CD4-positive, alpha-beta T cell treated with Interleukin-2 at 100 ng/mL for 4 hours (primary cell): ENCODE measurements at regions not wholly inside any gene's neighbourhood (a gene's known extent, or its start where the extent isn't known, plus 50 kb on each side); places are given as distances from the start of the nearest gene placed in this dataset.

ENCODE experiments used
- DNase-seq: peaks from one replicate; pipeline ENCODE4 v3.0.0-alpha.2; 2020; ENCODE audit warnings: low spot score

DNA sequence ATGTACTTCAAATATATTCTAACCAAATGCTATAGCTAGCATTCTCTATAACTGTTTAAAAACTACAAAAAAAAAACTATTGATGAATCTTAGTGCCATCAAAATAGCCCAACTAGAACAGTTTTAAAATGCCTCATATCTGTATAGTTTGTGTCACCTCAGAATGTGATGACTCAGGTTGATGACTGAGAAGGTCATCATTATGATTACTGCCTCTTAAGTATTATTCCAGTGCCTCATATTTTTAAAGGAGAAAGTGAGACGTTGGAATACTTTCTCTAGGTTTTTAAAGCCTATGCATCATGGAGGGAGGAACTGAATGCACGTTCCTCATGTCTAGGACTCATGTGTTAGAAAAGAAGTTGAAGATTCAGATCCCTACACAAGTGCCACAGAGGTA is 88.2 kb downstream of the TMA16 start:
- DNase-seq: no peak

GRCh38 chr4:163587867-163588266 is 93.4 kb downstream of the TMA16 start:
- DNase-seq: no peak

DNA sequence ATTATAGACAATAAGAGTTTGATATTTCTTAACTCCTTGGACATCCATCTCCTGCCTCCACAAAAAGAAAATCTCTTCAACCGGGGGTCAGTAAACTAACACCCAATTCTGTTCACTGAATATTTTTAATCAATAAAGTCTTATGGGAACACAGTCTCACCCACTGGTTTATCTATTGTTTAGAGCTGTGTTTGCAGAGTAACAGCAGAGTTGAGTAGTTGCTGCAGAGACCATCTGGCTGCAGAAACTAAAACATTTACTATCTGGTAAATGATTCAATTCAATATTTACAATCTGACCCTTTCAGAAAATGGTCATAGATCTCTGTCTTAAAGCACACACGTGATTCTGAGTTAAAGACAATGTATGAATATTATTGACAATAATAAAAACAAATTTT is 94.0 kb downstream of the TMA16 start:
- DNase-seq: no peak

GRCh38 chr4:163590103-163590502 is 95.6 kb downstream of the TMA16 start:
- no peak for DNase-seq

GRCh38 chr4:163590619-163591264 is 96.3 kb downstream of the TMA16 start:
- no peak for DNase-seq

GRCh38 chr4:163591614-163592020 is 97.1 kb downstream of the TMA16 start:
- no peak for DNase-seq

GRCh38 chr4:163592212-163592611 is 97.7 kb downstream of the TMA16 start:
- no peak for DNase-seq

GRCh38 chr4:163595580-163595979 is 101.1 kb downstream of the TMA16 start:
- no peak for DNase-seq

DNA sequence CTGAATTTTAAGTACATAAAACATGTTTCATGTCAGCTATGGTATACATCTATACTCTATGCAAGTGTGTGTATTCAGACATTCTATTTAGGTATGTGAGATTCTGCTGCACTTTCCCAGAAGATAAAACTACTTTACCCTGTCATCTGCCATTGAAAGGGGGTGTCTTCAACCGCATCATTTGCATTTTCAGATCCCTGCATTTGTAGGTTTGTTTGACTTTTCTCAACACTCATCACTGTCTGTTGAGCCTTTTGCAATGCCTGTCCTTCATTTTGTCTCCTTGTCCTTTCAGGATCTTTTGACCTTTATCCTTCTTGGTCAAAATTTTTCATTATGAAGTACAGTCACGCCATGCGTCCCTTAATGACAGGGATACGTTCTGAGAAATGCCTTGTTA is 103.5 kb downstream of the TMA16 start:
- no peak for DNase-seq

- DNase-seq: no peak
These were observed 104.0 kb downstream of the TMA16 start for GRCh38 chr4:163598489-163598888.

GRCh38 chr4:163600727-163601126 is 106.2 kb downstream of the TMA16 start:
- no peak for DNase-seq

DNA sequence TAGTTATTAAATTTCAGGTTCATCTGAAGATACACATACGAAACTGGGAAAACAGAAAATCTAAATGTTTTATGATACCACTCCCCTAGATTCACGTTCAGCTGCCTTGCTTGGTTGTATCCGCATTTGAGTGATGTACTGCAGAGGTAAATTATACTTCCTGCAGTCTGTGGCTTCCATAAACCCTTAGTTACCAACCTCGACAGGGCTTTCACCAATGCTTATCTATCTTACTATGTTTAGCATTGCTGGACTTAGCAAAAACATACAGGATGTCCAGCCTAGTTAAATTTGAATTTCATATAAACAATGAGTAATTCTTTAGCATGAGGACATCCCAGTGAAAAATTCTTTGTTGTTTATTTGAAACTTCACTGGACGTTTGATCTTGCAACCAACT is 108.8 kb downstream of the TMA16 start:
- no peak for DNase-seq

DNA sequence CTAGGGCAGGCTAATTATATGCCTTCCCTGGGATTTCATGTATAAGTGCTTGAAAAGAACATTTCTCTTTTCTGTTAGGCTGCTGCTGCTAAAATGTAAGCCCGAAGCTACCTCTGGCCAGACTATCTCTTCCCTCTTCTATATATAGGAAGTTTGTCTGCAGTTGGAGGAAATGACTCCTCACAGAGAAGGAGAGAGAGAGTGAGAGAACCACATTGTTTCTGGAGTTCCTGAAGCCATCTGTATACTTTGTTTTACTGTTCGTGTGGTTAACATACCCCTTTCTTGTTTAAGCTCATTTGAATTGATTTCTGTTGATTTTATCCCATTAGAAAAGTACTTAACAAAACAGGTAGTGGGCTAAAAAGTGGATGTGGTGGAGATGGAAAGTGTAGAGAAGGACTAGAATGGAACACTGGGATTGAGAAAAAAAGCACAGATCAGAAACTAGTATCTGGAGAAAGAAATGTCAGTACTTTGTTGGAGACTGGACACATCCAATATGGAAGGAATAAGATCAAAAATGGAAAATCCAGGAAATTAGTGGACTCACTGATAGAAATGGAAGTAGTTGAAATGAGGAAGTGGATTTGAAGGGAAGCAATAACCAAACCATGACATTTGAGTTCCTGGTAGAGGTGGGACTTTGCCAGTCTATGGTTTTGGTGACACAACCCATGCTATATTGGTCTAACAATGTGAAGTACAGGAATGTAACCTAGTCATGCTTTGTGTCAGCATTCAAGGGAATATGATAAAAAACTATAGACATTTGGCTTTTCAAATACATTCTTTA is 112.6 kb downstream of the TMA16 start:
- DNase-seq: no peak

DNA sequence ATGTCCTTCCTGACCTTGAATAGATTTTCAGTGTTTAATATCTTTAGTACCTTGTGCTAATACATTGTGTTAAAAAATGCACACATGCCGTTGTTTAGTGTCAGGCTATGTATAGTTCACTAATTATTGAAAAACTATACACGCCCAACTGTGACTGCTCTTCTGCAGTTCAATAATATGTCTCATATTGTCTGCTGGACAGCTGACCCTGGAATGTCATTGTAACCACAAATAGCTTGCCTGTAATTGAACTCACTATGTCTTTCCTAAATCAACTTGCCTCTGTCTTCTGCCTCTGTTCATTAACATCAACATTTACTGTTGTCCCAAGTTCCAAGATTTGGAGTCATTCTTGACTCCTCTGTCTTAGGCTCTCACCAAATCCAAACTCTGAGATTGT is 114.5 kb downstream of the TMA16 start:
- DNase-seq: no peak

DNA sequence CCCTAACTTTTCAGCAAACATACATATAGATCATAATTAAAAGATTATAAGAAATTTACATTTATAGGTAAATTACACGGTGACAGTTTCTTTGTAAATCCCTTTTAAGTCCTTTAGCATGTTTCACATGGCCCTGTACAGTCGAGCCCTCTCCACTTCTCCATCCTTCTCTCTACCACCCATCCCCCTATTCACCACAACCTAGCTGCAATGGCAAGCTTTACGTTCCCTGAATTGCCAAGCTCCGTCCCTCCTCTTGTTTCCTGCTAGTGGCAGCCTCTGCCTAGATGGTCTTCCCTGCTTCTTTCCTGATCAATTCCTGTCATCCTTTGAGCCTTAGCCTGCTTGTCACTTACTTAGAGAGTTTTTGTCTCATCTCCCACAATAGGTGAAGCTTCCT is 116.2 kb downstream of the TMA16 start:
- DNase-seq: no peak

DNA sequence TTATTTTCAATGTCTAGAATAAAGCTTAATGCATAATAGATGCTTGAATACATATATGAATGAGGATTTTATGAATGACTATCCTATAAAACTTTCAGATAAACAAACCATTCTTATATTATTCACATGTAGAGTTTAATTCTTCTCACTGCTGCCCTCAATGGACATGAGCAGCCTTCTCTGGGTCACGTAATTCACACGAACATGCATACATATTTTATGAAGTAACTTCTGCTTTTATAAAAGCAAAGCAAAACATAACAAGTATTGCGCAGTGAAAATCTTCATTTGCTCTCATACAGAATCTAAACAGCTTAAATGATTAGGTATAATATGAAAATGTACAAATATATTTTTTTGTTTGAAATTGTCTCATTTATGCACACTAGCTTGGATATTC is 116.7 kb downstream of the TMA16 start:
- DNase-seq: no peak

DNA sequence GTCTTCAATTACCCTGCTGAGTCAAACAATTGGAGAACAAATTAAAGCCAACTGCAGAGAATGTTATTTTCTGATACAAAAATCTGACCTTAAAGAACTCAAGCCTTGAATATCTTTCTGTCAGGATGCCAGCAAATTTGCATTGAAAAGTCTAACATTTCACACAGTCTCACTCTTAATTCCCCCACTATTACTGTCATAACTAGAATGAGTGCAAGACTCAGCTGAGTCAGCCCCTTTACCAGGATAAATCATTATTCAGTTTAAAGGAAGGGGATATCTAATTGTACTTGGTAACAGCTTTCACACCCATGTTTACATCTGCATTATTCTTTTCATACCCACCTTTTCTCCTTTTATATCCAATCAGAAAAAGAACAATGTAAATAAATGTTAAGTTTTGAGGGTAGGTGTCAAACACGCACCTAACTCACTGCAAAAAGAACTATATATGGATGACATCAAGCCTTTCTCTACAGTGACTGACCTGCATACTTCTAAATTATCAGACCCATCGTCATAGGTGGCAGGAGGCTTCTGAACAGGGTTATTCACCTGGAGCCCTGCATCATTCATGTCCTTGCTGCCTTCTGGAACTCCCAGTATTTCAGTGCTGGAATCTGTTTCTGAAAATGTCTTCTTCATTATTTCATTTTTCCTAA is 117.4 kb downstream of the TMA16 start:
- DNase-seq: no peak

- no peak for DNase-seq
These were observed 118.3 kb downstream of the TMA16 start for GRCh38 chr4:163612762-163613161.

GRCh38 chr4:163613383-163613782 is 118.9 kb downstream of the TMA16 start:
- no peak for DNase-seq

- DNase-seq: no peak
These were observed 120.4 kb downstream of the TMA16 start for GRCh38 chr4:163614866-163615265.

DNA sequence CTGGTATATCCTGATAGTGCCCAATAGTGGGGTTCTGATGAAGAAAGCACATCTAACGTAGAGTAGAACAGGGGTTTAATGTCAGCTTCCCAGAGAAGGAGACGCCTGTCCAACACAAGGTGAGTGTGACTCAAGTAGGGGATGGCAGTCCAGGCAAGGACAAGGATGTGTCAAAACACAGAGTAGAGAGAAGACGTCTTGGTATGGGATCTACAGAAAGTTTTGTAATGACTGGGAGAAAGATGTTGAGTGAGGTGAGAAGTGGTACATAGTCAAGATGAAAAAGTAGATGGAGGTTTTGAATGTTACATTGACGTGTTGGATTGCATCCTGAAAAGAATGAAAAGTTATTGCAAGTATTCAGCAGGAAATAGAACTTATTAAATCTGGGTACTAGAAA is 124.4 kb downstream of the TMA16 start:
- no peak for DNase-seq

- DNase-seq: no peak
These were observed 126.2 kb downstream of the TMA16 start for GRCh38 chr4:163620738-163621137.

DNA sequence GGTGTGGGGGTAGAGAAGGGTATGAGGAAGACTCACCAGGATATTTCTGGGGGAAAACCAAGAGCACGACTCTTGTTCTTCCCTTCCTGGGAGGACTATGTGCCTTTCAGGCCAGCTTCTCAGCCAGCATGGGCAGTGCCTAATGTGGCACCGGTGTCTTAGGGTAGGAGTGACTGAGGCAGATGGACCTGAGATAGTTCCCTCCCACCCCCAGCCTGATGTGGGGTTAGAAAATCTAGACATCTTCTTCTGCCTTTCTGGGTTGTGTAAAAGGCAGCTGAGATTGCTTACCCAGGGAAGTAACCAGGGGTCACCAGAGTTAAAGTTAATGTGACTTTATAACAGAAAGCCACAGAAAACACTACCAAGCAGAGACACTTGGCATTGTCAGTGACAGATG is 127.3 kb downstream of the TMA16 start:
- no peak for DNase-seq
